NCI-H524 treated with DMSO at 0.1 percent for 48 hours (cell line): ENCODE measurements at regions not wholly inside any gene's neighbourhood (a gene's known extent, or its start where the extent isn't known, plus 50 kb on each side); places are given as distances from the start of the nearest gene placed in this dataset.

Experiments used
- DNase-seq: peaks from one replicate; lab custom pipeline; 2025; lab: John Stamatoyannopoulos, UW

DNA sequence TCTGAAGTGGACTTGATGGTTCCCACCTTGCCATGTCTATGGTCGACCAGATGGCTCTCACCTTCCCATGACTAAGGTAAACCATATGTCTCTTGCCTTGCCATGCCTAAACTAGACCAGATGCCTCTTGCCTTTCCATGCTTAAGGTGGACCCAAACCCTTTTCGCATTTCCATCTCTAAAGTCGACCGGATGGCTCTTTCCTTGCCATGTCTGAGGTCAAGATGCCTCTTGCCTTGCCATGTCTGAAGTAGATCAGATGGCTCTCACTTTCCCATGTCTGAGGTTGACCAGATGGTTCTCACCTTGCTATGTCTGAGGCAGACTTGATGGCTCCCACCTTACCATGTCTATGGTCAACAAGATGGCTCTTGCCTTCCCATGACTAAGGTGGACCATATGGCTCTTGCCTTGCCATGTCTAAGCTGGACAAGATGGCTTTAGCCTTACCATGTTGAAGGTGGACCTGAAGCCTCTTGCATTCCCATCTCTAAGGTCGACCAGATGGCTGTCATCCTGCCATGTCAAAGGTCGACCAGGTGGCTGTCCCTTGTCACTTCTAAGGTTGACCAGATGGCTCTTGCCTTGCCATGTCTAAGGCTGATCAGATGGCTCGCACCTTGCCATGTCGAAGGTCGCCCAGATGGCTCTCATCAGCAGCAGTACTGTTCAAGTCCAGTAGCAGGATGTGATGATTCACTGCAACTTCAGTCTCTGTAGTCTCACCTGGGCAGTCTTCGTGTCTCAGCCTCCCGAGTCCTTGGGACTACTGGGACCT, 1439.4 kb downstream of the UQCRFS1 start:
- DNase-seq = no peak

DNA sequence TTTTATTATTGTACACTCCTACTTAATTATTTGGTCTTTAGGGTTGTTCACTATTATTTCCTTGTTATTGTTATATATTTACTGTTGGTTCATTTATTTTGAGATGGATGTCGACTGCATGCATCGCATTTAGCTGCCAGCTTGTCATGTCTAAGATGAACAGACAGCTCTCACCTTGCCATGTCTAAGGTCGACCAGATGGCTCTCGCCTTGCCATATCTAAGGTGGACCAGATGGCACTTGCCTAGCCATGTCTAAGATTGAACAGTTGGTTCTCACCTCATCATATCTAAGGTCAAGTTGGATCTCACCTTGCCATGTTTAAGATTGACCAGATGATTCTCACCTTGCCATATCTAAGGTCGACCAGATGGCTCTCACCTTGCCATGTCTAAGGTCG, 1440.9 kb downstream of the UQCRFS1 start:
- no peak for DNase-seq

DNA sequence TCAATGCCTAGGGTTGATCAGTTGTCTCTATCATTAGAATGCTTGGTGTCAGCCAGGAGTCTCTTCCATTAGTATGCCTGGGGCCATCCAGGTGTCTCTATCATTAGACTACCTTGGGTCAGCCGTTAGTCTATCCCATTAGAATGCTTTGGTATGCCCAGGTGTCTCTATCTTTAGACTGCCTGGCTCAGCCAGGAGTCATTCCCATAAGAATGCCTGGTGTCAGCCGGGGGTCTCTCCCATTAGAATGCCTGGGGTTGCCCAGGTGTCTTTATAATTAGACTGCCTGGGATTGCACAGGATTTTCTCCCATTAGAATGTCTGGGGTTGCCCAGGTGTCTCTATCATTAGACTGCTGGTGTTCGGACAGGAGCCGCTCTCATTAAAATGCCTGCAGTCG, 1442.9 kb downstream of the UQCRFS1 start:
- DNase-seq = no peak

DNA sequence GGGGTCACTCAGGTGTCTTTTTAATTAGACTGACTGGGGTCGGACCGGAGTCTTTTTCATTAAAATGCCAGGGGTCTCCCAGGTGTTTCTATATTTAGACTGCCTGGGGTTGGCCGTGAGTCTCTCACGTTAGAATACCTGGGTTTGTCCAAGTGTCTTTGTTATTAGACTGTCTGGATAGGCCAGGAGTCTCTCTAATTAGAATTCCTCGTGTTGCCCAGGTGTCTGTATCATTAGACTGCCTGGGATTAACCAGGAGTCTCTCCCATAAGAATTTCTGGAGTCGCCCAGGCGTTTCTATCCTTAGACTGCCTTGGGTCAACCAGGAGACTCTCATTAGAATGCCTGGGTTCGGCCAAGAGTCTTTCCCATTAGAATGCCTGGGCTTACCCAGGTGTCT, 1445.7 kb downstream of the UQCRFS1 start:
- no peak for DNase-seq

DNA sequence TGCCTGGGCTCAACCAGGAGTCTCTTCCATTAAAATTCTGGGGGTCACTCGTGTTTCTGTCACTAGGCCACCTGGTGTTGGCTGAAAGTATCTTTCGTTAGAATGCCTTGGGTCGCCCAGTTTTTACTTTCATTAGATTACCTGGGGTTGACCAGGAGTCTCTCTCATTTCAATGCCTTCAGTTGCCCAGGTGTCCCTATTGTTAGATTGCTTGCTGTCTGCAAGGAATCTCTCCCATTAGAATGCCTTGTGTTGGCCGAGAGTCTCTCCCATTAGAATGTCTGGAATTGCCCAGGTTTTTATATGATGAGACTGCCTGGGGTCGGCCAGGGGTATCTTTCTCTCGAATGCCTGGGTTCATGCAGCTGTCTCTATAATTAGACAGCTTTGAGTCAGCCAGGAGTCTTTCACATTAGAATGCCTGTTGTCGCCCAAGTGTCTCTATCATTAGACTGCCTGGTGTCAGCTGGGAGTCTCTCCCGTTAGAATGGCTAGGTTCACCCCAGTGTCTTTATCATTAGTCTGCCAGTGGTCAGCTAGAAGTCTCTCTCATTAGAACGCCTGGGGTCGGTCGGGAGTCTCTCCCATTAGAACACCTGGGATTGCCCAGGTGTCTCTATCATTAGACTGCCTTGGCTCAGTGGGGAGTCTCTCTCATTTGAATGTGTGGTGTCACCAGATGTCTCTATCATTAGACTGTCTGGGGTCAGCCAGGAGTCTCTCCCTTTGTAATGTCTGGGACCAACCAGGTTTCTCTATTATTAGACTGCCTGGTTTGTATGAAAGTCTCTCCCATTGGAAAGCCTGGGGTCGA, 1446.8 kb downstream of the UQCRFS1 start:
- no peak for DNase-seq

DNA sequence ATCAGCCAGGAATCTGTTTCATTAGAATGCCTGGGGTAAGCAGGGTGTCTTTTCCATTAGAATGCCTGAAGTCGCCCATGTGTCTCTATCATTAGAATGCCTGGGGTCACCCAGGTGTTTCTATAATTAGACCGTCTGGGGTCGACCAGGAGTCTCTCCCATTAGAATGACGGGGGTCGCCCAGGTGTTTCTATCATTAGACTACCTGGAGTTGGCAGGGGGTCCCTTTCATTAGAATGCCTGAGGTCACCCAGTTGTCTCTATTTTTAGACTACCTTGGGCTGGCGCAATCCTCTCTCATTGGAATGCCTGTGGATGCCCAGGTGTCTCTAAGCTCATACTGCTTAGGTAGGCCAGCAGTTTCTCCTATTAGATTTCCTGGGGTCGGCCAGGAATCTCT, 1447.6 kb downstream of the UQCRFS1 start:
- no peak for DNase-seq

DNA sequence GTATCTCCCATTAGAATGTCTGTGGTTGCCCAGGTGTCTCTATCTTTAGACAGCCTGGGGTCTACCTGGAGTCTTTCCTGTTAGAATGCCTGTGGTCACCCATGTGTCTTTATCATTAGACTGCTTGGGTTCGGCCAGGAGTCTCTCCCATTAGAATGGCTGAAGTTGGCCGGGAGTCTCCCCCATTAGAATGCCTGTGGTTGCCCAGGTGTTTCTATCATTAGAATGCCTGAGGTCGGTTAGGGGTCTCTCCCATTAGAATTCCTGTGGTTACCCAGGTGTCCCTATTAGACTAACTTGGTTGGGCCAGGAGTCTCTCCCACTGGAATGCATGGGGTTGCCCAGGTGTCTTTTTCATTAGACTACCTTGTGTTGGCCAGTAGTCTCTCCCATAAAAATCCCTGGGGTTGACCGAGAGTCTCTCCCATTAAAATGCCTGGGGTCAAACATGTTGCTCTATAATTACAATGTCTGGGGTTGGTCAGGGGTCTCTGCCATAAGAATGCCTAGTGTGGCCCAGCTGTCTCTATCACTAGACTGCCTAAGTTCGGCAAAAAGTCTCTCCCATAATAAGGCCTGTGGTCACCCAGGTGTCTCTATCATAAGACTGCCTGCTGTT, 1448.7 kb downstream of the UQCRFS1 start:
- no peak for DNase-seq

DNA sequence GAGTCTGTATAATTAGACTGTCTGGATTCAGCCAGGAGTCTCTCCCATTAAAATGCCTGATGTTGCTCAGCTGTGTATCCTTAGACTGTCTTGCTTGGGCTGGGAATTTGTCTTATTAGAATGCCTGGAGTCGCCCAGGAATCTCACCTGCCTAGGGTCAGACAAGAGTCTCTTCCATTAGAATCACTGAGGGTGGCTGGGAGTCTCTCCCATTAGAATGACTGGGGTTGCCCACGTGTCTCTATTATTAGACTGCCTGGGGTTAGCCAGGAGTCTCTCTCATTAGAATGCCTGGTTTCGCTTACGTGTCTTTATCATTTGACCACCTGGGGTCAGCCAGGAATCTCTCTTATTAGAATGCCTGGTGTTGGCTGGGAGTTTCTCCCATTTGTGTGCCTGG, 1450.0 kb downstream of the UQCRFS1 start:
- no peak for DNase-seq

DNA sequence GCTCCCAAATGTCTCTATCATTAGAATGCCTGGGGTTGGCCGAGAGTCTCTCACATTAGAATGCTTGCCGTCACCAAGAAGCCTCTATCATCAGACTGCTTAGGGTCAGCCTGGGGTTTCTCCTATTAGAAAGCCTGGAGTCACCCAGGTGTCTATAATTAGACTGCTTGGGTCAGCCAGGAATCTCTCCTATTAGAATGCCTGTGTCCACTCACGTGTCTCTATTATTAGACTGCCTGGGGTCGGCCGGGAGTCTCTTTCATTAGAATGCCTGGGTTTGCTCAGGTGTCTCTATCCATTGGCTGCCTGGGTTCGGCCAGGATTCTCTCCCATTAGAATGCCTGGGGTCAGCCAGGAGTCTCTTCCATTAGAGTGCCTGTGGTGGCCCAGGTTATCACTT, 1453.1 kb downstream of the UQCRFS1 start:
- no peak for DNase-seq

DNA sequence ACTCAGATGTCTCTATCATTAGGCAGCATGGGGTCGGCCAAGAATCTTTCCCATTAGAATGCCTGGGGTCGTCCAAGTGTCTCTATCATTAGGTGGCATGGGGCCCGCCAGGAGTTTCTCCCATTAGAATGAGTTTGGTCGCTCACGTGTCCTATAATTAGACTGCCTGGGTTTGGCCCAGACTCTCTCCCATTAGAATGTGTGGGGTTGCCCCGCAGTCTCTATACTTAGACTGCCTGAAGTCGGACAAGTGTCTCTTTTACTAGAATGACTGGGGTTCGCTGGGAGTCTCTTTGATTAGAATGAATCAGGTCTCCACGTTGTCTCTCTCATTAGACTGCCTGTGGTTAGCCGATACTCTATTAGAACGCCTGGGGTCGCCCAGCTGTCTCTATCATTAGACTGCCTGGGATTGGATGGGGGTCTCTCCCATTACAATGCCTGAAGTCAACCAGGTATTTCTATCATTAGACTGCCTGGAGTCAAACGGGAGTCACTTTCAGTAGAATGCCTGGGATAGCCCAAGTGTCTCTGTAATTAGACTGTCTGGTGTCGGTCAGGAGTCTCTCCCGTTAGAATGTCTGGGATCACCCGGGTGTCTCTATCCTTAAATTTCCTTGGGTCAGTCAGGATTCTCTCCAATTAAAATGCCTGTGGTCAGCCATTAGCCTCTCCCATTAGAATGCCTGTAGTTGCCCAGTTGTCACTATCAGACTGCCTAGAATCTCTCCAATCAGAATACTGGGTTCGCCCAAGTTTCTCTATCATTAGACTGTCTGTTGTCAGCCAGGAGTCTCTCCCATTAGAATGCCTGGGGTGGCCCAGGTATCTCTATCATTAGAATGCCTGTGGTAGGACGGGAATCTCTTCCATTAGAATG, 1454.1 kb downstream of the UQCRFS1 start:
- no peak for DNase-seq

DNA sequence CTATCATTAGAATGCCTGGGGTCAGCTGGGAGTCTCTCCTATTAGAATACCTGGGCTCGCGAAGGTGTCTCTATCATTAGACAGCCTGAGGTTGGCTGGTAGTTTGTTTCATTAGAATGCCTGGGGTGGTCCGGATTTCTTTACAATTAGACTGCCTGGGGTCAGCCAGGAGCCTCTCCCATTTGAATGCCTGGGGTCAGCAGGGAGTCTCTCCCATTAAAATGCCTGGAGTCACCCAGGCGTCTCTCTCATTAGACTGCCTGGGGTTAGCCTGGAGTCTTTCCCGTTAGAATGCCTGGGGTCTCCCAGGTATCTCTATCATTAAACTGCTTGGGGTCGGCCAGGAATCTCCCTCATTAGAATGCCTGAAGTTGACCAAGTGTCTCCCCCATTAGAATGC, 1458.3 kb downstream of the UQCRFS1 start:
- DNase-seq = no peak

DNA sequence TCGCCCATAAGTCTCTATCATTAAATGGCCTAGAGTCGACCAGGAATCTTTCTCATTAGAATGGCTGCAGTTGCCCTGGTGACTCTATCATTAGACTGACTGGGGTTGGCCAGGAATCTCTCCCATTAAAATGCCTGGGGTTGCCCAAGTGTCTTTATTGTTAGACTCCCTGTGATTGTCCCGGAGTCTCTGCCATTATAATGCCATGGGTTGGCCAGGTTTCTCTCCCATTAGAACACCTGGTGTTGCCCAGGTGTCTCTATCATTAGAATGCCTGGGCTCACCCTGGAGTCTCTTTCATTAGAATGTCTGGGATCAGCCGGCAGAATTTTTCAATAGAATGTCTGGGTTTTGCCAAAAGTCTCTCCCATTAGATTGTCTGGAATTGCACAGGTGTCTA, 1459.3 kb downstream of the UQCRFS1 start:
- DNase-seq = no peak

DNA sequence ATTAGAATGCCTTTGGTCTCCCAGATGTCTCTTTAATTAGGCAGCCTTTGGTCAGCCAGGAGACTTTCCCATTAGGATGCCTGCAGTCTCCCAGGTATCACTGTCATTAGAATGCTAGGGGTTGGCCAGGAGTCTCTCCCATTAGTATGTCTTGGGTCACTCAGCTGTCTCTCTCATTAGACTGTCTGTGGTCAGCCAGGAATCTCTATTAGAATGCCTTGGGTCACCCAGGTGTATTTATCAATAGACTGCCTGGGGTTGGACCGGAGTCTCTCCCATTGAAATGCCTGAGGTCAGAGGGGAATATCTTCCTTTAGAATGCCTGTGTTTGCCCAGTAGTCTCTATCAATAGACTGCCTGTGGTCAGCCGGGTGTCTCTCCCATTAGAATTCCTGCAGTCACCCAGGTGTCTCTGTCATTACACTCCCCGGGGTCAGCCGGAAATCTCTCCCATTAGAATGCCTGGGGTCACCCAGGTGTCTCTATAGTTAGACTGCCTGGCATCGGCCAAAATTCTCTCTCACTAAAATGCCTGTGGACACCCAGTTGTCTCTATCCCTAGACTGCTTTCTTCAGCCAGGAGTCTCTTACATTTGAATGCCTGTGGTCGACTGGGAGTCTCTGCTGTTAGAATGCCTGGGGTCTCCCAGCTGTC, 1460.3 kb downstream of the UQCRFS1 start:
- DNase-seq = no peak

DNA sequence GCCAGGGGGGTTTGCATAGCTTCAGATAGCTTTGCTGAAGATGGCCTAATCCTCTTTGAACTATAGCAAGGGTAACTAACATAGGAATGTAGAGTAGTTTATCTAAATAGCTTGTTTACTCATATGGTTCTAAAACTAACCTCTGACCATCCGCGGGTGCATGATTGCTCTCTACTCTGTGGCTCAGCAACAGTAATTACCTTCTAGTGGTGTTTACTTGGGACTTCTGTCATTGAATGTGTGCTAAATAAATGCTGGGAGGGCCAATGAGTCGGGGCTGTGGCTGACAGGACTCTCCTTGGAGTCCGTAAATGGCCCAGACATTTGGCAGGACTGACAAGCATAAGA, 1461.9 kb downstream of the UQCRFS1 start:
- no peak for DNase-seq

DNA sequence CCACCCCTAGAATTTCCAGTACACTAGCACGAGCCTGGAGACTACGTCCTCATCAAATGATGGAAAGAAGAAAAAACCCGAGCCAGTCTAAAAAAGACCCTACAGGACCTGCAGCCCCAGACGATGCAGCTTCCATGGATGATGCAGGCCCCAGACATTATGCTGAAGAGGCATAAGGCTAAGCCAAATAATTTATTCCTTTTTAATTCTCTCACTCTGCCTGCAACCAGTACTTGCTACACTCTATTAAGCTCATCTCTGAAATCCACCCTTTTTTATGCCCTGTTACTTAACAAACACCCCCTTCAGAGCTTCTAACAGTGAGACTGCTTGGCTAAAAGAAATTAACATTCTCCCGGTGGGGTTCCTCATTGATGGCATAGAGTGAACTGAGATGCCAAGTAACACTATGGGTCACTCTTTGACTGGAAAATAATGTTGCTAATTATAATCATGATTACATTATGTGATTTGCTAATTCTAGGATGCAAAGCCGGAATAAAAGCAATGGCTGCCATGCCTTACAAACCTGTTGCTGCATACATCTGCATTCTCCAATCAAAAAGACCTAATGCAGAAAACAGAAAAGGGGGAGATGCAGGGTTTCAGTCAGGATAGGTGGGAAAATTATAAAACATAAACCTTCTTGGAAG, 1462.4 kb downstream of the UQCRFS1 start:
- DNase-seq = no peak

DNA sequence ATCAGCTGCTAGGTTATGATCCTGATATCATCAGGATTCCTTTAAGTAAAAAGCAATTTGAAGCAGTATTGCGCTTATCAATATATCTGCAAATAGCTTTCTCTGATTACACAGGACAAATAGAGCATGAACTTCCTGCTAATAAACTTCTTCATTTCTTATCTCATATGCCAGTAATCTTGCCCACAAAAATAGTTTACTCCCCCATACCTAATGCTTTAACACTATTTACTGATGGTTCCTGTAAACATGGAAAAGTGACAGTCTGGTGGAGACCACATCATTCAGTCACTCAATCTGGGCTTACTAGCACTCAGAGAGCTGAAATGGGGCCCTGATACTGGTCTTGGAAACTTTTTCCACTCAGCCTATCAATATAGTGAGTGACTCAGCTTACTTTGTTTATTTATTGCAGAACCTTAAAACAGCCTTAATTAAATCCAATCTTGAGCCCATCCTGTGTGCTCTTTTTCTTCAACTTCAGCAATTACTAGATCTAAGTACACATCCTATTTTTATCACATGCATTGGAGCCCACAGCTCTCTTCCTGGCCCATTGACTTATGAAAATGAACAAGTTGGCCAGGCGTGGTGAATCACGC, 1464.3 kb downstream of the UQCRFS1 start:
- no peak for DNase-seq

DNA sequence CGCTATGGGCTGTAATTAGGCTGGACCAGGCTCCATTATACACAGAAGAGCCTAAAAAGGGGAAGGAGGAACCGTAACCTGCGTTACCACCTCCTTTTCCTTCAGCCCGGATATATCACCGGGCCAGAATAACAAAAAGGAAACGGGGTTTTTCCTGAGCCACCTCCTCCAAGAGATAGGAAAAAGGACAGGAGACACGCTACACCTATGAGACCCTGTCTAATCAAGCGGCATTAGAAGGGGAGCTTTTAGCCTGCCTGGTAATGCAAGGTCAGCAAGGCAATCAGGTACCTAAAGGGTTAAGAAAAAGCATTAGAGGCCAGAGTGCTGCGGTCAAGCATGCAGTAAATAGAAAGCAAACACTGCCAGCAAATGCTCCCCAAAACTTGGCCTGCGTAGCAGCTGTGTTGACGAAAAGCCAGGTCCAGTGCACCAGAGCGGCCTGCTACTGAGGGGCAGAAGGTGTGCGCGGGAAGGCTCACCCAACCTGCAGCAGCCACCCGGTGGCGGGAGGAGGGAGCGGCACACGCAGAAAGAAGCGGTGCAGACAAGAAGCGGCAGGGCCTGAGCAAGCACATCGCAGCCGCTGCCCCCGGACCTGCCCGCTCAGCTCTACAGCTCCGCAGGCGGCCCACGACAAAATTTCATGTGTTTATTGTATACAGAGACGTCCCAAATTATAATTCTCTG, 1466.1 kb downstream of the UQCRFS1 start:
- DNase-seq = no peak

DNA sequence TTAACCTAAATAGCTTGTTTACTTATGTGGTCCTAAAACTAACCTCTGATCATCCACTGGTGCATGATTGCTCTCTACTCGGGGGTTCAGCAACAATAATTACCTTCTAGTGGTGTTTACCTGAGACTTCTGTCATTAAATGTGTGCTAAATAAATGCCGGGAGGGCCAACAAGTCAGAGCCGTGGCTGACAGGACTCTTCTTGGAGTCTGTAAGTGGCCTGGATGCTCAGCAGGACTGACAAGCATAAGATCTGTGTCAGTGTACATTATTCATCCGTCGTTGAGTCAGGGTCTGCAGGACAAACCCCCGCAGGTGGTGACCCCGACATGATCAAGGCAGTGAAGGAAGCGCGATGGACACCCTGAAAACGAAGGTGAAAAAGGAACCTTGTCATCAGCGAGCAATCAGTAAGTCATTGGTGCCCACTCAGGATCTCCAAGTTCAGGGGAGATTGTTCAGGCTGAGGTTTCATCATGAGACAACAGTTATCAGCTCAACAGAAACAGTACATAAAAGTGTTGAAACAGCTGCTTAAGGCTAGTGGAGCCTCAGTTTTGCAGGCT, 1466.9 kb downstream of the UQCRFS1 start:
- no peak for DNase-seq

DNA sequence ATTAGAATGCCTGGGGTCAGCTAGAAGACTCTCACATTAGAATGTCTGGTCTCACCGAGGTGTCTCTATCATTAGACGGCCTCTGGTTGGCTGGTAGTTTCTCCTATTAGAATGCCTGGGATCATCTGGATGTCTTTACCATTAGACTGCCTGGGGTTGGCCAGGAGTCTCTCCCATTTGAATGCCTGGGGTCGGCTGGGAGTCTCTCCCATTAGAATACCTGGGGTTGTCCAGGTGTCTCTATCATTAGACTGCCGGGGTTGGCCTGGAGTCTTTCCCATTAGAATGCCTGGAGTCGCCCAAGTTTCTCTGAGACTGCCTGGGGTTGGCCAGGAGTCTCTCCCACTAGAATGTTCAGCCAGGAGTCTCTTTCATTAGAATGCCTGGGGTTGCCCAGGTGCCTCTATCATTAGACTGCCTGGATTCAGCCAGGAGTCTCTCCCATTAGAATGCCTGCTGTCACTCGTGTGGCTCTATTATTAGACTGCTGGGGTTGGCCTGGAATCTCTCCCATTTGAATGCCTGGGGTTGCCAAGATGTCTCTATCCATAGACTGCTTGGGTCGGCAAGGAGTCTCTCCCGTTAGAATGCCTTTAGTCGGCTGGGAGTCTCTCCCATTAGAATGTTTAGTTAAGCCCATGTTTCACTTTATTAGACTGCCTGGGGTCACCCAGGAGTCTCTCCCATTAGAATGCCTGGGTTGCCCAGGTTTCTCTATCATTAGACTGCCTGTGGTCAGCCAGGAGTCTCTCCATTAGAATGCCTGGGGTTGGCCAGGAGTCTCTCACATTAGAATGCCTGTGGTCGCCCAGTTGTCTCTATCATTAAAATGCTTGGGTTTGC, 1467.8 kb downstream of the UQCRFS1 start:
- no peak for DNase-seq
